ENCODE measurements at regions not wholly inside any gene's neighbourhood (a gene's known extent, or its start where the extent isn't known, plus 50 kb on each side); places are given as distances from the start of the nearest gene placed in this dataset.

- no peak for TF ChIP-seq JUN (IDR thresholded peaks at IDR 0.05; ENCODE audit: low read depth, low read length)
- no peak for TF ChIP-seq CTCF (IDR thresholded peaks at IDR 0.05; ENCODE audit: control extremely low read depth in 1 of 3, insufficient read depth in 1 of 3, low read depth in 1 of 3, low read length in 3 of 3)
These were observed 94.4 kb upstream of the BMP2 start (continued) for GRCh38 chr20:6673071-6673470.
